RPMI7951 (cell line): ENCODE measurements at regions not wholly inside any gene's neighbourhood (a gene's known extent, or its start where the extent isn't known, plus 50 kb on each side); places are given as distances from the start of the nearest gene placed in this dataset.

Source experiments
- DNase-seq: peaks from one replicate; pipeline ENCODE4 v3.0.0-alpha.2; 2012; ENCODE audit warnings: low read depth

- no peak for DNase-seq
Observed at GRCh38 chr3:89762405-89762804, 655.0 kb downstream of the EPHA3 start.

GRCh38 chr3:89783341-89783927 lies 676.0 kb downstream of the EPHA3 start:
- DNase-seq, result no peak

GRCh38 chr3:89787485-89787884 lies 680.1 kb downstream of the EPHA3 start:
- no peak for DNase-seq

GRCh38 chr3:89787979-89788378 lies 680.6 kb downstream of the EPHA3 start:
- DNase-seq, result no peak

GRCh38 chr3:89795506-89795905 lies 688.1 kb downstream of the EPHA3 start:
- no peak for DNase-seq

GRCh38 chr3:89802881-89803280 lies 695.5 kb downstream of the EPHA3 start:
- no peak for DNase-seq

- DNase-seq, result no peak
Observed at GRCh38 chr3:89803711-89804110, 696.3 kb downstream of the EPHA3 start.

GRCh38 chr3:89806166-89806565 lies 698.7 kb downstream of the EPHA3 start:
- DNase-seq, result no peak

GRCh38 chr3:89808680-89809197 lies 701.3 kb downstream of the EPHA3 start:
- no peak for DNase-seq

- DNase-seq, result no peak
Observed at GRCh38 chr3:89813500-89813899, 706.1 kb downstream of the EPHA3 start.

GRCh38 chr3:89841041-89841440 lies 733.6 kb downstream of the EPHA3 start:
- DNase-seq, result no peak

GRCh38 chr3:89845053-89845452 lies 737.6 kb downstream of the EPHA3 start:
- no peak for DNase-seq

GRCh38 chr3:89847955-89848354 lies 740.5 kb downstream of the EPHA3 start:
- DNase-seq, result no peak

GRCh38 chr3:89851974-89852621 lies 744.7 kb downstream of the EPHA3 start:
- DNase-seq, result no peak

- DNase-seq, result no peak
Observed at GRCh38 chr3:89859757-89860156, 752.3 kb downstream of the EPHA3 start.

- no peak for DNase-seq
Observed at GRCh38 chr3:89867286-89867685, 759.9 kb downstream of the EPHA3 start.

- no peak for DNase-seq
Observed at GRCh38 chr3:89876116-89876515, 768.7 kb downstream of the EPHA3 start.

GRCh38 chr3:89877230-89877629 lies 769.8 kb downstream of the EPHA3 start:
- no peak for DNase-seq

- DNase-seq, result no peak
Observed at GRCh38 chr3:89889386-89889785, 782.0 kb downstream of the EPHA3 start.

- no peak for DNase-seq
Observed at GRCh38 chr3:89908711-89909213, 801.3 kb downstream of the EPHA3 start.

GRCh38 chr3:89912031-89912430 lies 804.6 kb downstream of the EPHA3 start:
- DNase-seq, result no peak

GRCh38 chr3:89923921-89924610 lies 816.6 kb downstream of the EPHA3 start:
- no peak for DNase-seq

- DNase-seq, result peak; percentile 1
Observed at GRCh38 chr3:89925976-89926375, 818.6 kb downstream of the EPHA3 start.
